B cell (primary cell): ENCODE measurements at regions not wholly inside any gene's neighbourhood (a gene's known extent, or its start where the extent isn't known, plus 50 kb on each side); places are given as distances from the start of the nearest gene placed in this dataset.

Experiments
- EZH2 ChIP-seq: IDR thresholded peaks from 2 replicates; pipeline ENCODE4 v1.6.1; 2012; ENCODE audit warnings: borderline replicate concordance, low read depth, mild to moderate bottlenecking, moderate library complexity, low read length; ENCODE audit not compliant: insufficient read depth, poor library complexity, severe bottlenecking
- TF ChIP-seq, protein P1 (sequence below): fragments of 200-600 bp; IDR thresholded peaks from one replicate; pipeline ENCODE4 v1.8.0; 2022; ENCODE audit warnings: antibody characterized with exemption, mild to moderate bottlenecking

DNA sequence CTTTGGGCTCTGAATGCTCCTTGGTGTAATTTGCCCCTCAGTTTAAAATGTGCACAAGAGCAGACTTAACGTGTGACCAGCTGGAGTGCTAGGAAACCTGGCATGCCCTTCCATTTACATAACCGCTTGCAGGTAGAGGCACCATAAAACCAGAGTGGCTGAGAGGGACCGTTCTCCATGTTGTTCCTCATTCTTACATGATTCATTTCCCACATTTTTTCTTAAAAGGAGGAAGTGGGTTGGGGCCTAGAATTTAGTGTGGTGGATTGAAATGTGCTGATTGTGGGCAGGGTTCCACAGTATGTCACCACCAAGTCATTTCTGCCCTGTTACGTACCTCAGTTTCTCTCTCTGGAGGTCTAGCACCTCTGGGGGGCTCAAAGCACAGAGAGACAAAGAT lies 375.8 kb upstream of the VSTM2A start:
- TF ChIP-seq, protein P1, sequence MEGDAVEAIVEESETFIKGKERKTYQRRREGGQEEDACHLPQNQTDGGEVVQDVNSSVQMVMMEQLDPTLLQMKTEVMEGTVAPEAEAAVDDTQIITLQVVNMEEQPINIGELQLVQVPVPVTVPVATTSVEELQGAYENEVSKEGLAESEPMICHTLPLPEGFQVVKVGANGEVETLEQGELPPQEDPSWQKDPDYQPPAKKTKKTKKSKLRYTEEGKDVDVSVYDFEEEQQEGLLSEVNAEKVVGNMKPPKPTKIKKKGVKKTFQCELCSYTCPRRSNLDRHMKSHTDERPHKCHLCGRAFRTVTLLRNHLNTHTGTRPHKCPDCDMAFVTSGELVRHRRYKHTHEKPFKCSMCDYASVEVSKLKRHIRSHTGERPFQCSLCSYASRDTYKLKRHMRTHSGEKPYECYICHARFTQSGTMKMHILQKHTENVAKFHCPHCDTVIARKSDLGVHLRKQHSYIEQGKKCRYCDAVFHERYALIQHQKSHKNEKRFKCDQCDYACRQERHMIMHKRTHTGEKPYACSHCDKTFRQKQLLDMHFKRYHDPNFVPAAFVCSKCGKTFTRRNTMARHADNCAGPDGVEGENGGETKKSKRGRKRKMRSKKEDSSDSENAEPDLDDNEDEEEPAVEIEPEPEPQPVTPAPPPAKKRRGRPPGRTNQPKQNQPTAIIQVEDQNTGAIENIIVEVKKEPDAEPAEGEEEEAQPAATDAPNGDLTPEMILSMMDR = no peak
- TF ChIP-seq EZH2 = no peak
